HFFc6 (cell line): ENCODE measurements at regions not wholly inside any gene's neighbourhood (a gene's known extent, or its start where the extent isn't known, plus 50 kb on each side); places are given as distances from the start of the nearest gene placed in this dataset.

Experiments
- DNase-seq: peaks from one replicate; pipeline ENCODE4 v3.0.0-alpha.2; 2018
- H3K27ac Mint-ChIP-seq: 2 replicates; pipeline ENCODE4 v1.8.0; 2020; ENCODE audit warnings: mild to moderate bottlenecking, mixed read lengths
- H3K27me3 Mint-ChIP-seq: 2 replicates; pipeline ENCODE4 v1.8.0; 2021; ENCODE audit warnings: mild to moderate bottlenecking, moderate library complexity, mixed read lengths; ENCODE audit not compliant: insufficient read depth
- H3K36me3 Mint-ChIP-seq: 2 replicates; pipeline ENCODE4 v1.8.0; 2021; ENCODE audit warnings: low read depth, mixed read lengths
- H3K4me1 Mint-ChIP-seq: 2 replicates; pipeline ENCODE4 v1.8.0; 2020; ENCODE audit warnings: low read depth, mixed read lengths
- H3K4me3 Mint-ChIP-seq: 2 replicates; pipeline ENCODE4 v1.8.0; 2020; ENCODE audit warnings: mild to moderate bottlenecking, moderate library complexity, mixed read lengths
- H3K9me3 Mint-ChIP-seq: 2 replicates; pipeline ENCODE4 v1.8.0; 2020; ENCODE audit warnings: mild to moderate bottlenecking, mixed read lengths
- TF ChIP-seq, protein P1 (sequence below): fragments of 200-600 bp; sonication (generic); IDR thresholded peaks from 2 replicates; pipeline ENCODE4 v1.5.0; 2021; ENCODE audit warnings: antibody characterized with exemption, mild to moderate bottlenecking

DNA sequence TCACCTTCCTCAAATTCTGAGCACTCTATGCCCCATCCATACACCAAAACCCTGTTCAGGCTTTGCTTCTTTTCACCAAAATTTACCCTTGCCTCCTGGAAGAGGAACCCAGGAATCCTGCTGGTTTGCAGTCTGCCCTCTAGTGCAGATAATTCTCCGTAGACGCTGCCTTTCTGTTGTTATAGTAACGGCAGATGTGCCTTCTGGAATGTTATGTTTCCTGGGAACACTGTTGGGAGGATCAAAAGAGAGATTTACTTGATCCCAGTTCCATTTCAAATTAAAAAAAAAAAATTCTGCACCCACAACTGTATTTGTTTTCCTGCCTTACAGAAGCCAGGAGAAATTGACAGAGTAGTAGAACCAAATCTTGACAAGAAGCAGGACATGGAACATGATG lies 104.2 kb upstream of the RMST start:
- no peaks in the 10 kb centered on the region for H3K27me3 Mint-ChIP-seq
- H3K4me3 Mint-ChIP-seq: no peak overlapping the region
- peaks cover 36% of the 10 kb centered on the region for H3K9me3 Mint-ChIP-seq
- no peaks in the 10 kb centered on the region for H3K4me1 Mint-ChIP-seq
- H3K36me3 Mint-ChIP-seq: peaks cover 9% of the 10 kb centered on the region
- no peak for DNase-seq
- TF ChIP-seq, protein P1, sequence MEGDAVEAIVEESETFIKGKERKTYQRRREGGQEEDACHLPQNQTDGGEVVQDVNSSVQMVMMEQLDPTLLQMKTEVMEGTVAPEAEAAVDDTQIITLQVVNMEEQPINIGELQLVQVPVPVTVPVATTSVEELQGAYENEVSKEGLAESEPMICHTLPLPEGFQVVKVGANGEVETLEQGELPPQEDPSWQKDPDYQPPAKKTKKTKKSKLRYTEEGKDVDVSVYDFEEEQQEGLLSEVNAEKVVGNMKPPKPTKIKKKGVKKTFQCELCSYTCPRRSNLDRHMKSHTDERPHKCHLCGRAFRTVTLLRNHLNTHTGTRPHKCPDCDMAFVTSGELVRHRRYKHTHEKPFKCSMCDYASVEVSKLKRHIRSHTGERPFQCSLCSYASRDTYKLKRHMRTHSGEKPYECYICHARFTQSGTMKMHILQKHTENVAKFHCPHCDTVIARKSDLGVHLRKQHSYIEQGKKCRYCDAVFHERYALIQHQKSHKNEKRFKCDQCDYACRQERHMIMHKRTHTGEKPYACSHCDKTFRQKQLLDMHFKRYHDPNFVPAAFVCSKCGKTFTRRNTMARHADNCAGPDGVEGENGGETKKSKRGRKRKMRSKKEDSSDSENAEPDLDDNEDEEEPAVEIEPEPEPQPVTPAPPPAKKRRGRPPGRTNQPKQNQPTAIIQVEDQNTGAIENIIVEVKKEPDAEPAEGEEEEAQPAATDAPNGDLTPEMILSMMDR: no peak
- H3K27ac Mint-ChIP-seq: no peak overlapping the region

DNA sequence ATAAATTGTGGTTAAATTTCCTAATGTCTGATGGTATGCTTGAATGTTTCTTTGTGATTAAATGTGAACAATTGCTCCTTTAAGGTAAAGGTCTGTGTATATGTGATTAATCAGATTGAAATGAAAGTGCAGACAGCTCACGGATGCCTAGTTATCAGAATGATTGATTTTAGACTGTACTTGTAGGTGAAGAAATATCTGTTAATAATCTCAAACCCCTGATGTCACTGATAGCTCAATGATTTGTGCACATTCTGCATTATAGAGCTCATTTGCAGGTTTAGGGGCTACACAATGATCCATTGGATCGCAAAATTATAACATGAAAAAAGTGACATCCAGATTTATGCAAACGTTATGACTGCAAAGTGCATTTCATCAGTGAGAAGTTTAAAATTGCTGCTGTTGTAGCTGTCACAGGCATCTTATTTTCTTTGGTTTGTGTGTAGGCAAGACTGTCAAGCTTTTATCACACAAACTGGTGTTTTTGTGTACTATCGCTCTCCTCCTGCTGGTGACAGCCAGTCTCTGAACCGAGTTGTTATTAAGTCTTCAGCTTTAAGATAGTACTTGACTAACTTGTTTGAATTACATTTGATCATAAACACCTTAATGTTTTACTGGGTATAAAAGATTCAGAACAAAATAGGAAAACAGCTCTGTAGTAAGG lies 103.4 kb upstream of the RMST start:
- Mint-ChIP-seq H3K4me3 (no peak overlapping the region), H3K27ac (no peak overlapping the region), H3K27me3 (no peaks in the 10 kb centered on the region), H3K9me3 (peaks cover 32% of the 10 kb centered on the region), H3K36me3 (peaks cover 9% of the 10 kb centered on the region), H3K4me1 (no peaks in the 10 kb centered on the region)
- no peak for DNase-seq
- TF ChIP-seq, protein P1: no peak

DNA sequence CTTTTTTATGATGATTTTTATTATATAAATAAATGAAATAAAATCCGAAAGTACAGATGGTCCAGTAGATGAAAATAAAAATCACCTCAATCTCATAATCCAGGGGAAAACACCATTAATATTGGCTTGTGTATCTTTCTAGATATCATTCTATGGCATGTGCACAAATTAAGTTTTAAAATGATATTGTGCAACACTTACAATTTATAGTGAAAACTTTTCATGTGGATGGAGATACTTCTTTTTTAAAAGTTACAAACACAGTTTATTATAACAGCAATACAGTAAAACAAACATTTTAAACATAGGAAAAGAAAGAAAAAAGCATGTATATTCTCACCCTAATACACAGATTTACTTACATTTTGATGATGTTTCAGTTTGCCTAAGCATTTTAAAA lies 98.9 kb upstream of the RMST start:
- no peaks in the 10 kb centered on the region for H3K27me3 Mint-ChIP-seq
- H3K4me1 Mint-ChIP-seq: no peaks in the 10 kb centered on the region
- no peaks in the 10 kb centered on the region; the same call in 1 of the 2 replicates for H3K36me3 Mint-ChIP-seq
- peaks cover 29% of the 10 kb centered on the region for H3K9me3 Mint-ChIP-seq
- no peak overlapping the region for H3K4me3 Mint-ChIP-seq
- no peak for DNase-seq
- TF ChIP-seq, protein P1: no peak
- H3K27ac Mint-ChIP-seq: no peak overlapping the region

DNA sequence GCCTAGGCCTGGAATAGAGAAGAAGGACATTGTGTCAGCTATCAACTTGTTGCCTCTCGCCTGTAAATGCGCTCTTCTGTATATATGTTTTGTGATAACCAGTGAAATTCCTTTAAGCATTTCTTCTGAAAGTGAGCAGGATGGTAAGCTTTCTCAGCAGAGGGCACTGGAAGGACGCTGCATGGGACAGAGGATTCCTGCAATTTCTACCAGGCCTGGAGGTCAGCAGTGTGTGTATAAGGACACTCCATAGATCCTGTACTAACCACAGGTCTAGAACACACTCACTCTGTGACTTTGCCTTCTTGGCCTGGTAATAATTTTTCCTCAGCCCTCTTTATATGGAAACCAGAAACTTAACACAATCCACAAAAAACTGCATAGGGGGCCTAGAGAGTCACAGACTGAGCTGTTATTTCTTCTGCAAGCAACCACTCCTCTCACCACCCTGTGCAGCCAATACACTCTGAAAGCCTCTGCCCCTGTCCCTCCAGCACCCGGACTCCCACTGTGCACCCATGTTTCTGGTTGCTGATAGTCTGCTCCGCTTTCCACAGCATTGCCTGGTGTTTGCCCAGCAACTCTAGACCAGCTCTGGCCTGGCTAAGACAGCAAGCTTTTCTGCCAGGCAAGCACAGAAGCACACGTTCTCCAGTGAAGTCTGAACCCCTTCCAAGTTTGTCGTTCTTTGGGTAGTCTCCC lies 94.0 kb upstream of the RMST start:
- Mint-ChIP-seq H3K4me3 (no peak overlapping the region), H3K27ac (no peak overlapping the region), H3K27me3 (no peaks in the 10 kb centered on the region; the same call in 1 of the 2 replicates), H3K4me1 (no peaks in the 10 kb centered on the region), H3K36me3 (no peaks in the 10 kb centered on the region; the same call in 1 of the 2 replicates), H3K9me3 (peaks cover 53% of the 10 kb centered on the region)
- TF ChIP-seq, protein P1: no peak
- DNase-seq: no peak

DNA sequence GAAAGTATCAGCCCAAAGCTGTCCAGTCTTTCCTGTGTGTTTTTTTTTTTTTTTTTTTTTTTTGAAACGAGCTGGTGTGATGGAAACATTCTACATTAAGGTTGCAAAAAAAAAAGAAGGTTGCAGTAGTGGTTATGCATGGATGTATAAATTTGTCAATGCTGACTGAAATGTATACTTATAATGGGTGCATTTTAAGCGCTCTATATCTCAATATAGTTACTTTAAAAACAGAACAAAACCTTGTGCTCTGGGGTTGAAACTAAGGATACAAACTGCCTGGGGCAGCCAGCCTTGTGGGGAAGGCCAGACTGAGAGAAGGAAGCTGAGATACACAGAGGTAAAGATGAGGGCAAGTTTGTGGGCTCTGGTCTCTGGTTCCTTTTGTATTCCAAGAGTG lies 87.3 kb upstream of the RMST start:
- DNase-seq: no peak
- Mint-ChIP-seq H3K27ac (no peak overlapping the region), H3K27me3 (no peaks in the 10 kb centered on the region; the same call in 1 of the 2 replicates), H3K9me3 (peaks cover 61% of the 10 kb centered on the region), H3K4me3 (no peak overlapping the region), H3K4me1 (no peaks in the 10 kb centered on the region), H3K36me3 (peaks cover 4% of the 10 kb centered on the region; the same call in 1 of the 2 replicates)
- TF ChIP-seq, protein P1: no peak
